ENCODE measurements at regions not wholly inside any gene's neighbourhood (a gene's known extent, or its start where the extent isn't known, plus 50 kb on each side); places are given as distances from the start of the nearest gene placed in this dataset.

DNA sequence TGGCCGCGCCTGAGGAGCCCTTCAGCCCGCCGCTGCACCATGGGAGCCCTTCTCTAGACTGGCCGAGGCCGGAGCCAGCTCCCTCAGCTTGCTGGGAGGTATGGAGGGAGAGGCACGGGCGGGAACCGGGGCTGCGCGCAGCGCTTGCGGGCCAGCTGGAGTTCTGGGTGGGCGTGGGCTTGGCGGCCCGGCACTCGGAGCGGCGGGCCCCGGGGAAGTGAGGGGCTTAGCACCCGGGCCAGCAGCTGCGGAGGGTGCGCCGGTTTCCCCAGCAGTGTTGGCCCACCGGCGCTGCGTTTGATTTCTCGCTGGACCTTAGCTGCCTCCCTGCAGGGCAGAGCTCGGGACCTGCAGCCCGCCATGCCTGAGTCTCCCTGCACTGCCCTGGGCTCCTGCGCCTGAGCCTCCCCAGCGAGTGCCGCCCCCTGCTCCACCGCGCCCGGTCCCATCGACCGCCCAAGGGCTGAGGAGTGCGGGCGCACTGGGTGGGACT is 1890.0 kb upstream of the PCDH20 start:
- Mint-ChIP-seq H3K9me3 (peaks cover 4% of the 10 kb centered on the region), H3K27ac (no peak overlapping the region), H3K36me3 (ENCODE audit: low read depth) (no peaks in the 10 kb centered on the region), H3K27me3 (ENCODE audit: low read depth, poor library complexity) (no peaks in the 10 kb centered on the region), H3K4me3 (no peak overlapping the region), H3K4me1 (peaks cover 12% of the 10 kb centered on the region)
- TF ChIP-seq, protein P1, sequence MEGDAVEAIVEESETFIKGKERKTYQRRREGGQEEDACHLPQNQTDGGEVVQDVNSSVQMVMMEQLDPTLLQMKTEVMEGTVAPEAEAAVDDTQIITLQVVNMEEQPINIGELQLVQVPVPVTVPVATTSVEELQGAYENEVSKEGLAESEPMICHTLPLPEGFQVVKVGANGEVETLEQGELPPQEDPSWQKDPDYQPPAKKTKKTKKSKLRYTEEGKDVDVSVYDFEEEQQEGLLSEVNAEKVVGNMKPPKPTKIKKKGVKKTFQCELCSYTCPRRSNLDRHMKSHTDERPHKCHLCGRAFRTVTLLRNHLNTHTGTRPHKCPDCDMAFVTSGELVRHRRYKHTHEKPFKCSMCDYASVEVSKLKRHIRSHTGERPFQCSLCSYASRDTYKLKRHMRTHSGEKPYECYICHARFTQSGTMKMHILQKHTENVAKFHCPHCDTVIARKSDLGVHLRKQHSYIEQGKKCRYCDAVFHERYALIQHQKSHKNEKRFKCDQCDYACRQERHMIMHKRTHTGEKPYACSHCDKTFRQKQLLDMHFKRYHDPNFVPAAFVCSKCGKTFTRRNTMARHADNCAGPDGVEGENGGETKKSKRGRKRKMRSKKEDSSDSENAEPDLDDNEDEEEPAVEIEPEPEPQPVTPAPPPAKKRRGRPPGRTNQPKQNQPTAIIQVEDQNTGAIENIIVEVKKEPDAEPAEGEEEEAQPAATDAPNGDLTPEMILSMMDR (IDR thresholded peaks at IDR 0.05), result no peak
- no peak for DNase-seq

DNA sequence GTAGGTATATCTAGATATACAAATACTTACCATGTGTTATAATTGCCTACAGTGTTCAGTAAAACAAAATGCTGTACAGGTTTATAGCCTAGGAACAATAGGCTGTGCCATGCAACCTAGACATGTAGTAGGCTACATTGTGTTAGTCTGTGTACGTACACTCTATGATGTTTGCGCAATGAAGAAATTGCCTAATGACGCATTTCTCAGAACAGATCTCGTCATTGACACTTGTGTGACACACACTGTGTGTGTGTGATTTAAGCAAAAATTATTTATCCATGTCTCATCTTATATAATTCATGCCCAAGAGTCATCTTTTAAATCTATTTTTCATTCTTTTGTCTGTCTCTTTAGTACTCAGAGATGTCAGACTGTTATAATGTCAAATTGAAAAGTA is 1888.8 kb upstream of the PCDH20 start:
- Mint-ChIP-seq H3K9me3 (peaks cover 4% of the 10 kb centered on the region), H3K4me3 (no peak overlapping the region), H3K27me3 (ENCODE audit: low read depth, poor library complexity) (no peaks in the 10 kb centered on the region), H3K27ac (no peak overlapping the region), H3K36me3 (ENCODE audit: low read depth) (no peaks in the 10 kb centered on the region), H3K4me1 (peaks cover 12% of the 10 kb centered on the region)
- TF ChIP-seq, protein P1 (IDR thresholded peaks at IDR 0.05), result no peak
- no peak for DNase-seq

DNA sequence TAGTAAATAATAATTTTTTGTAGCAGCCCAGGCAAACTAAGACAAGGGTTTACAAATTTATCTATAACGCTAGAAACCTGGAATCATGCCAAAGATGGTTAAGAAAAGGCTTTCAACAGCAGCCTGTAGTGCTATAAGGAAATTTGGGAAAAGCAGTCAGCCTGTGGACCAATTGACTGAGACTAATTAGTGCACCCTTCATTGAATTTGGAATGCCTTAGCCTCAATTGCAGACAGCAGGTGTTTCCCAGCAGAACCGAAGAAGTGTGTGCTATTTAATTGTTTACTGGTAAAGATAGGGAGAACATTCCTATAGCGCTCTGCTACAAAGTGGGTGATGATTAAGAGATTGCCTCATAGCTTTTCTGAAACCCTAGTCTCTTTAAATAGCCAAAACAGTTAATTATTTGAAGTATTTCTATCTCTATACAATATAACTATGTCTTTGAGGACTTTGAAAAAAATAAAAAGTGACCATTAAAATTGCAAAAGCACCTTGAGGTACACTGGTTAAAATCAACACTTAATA is 1884.3 kb upstream of the PCDH20 start:
- no peak overlapping the region for H3K27ac Mint-ChIP-seq
- TF ChIP-seq, protein P1 (IDR thresholded peaks at IDR 0.05), result no peak
- no peak overlapping the region for H3K4me3 Mint-ChIP-seq
- DNase-seq, result no peak
- H3K4me1 Mint-ChIP-seq, result no peaks in the 10 kb centered on the region
- no peaks in the 10 kb centered on the region for H3K9me3 Mint-ChIP-seq
- H3K27me3 Mint-ChIP-seq (ENCODE audit: low read depth, poor library complexity), result no peaks in the 10 kb centered on the region
- no peaks in the 10 kb centered on the region for H3K36me3 Mint-ChIP-seq (ENCODE audit: low read depth)

DNA sequence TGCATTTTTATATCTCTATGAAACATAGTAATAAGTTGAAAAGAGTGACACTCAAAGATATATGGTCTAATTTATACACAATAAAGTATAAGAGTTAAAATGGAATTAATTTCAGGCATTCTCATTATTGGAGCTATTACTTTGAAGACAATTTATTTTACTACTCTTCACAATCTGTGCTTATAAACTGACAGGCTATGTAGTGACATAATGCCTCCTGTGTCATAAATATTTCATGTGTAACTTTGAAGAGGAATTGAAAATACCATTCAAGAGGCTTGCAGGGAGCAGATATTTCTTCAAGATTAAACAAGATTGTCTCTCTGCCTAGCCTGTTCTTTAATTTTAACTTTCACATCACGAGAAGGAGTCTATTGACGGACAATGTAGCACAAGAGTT is 1881.5 kb upstream of the PCDH20 start:
- Mint-ChIP-seq H3K27me3 (ENCODE audit: low read depth, poor library complexity) (no peaks in the 10 kb centered on the region), H3K27ac (no peak overlapping the region), H3K4me1 (no peaks in the 10 kb centered on the region), H3K4me3 (no peak overlapping the region), H3K36me3 (ENCODE audit: low read depth) (no peaks in the 10 kb centered on the region), H3K9me3 (no peaks in the 10 kb centered on the region)
- TF ChIP-seq, protein P1 (IDR thresholded peaks at IDR 0.05), result no peak
- no peak for DNase-seq

DNA sequence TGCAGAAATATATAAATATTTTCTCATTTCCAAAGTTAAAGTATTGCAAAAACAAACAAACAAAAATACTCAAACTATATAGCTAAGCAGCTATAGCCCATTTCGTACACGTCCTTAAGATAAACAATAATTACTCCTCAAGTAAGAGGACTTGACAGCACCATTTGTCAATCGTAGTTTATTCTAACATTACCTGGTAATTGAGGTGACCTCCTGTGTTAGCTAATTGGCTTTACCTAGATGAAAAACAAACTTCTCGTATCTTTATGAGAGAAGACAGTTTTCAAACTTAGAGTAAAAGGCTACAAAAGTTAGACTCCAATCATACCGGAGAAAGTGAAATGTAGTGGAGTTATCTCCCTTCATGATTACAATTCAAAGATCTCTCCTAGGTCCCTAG is 1876.1 kb upstream of the PCDH20 start:
- TF ChIP-seq, protein P1 (IDR thresholded peaks at IDR 0.05), result no peak
- no peaks in the 10 kb centered on the region for H3K27me3 Mint-ChIP-seq (ENCODE audit: low read depth, poor library complexity)
- no peaks in the 10 kb centered on the region for H3K36me3 Mint-ChIP-seq (ENCODE audit: low read depth)
- H3K4me1 Mint-ChIP-seq, result no peaks in the 10 kb centered on the region
- H3K9me3 Mint-ChIP-seq, result no peaks in the 10 kb centered on the region
- no peak overlapping the region for H3K27ac Mint-ChIP-seq
- H3K4me3 Mint-ChIP-seq, result no peak overlapping the region
- no peak for DNase-seq

DNA sequence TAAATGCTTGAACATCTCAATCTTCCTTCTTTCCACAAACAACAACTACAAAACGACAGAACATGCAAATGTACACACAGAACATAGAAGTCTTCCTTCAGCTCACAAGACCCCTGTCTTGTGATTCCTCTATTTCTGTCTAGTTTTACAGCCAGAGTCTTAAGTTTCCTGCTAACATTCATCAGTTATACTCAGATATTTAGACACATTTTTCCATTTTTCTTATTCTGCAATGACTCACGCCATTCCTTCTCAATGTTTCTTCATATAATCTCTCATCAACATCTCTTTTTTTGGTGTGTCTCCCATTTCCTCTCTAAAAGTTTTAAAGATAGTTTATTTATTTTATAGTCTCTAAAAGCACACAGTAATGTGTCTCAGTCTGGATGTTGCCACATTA is 1872.9 kb upstream of the PCDH20 start:
- no peak for DNase-seq
- Mint-ChIP-seq H3K4me3 (no peak overlapping the region), H3K4me1 (no peaks in the 10 kb centered on the region), H3K27ac (no peak overlapping the region), H3K9me3 (peaks cover 4% of the 10 kb centered on the region), H3K27me3 (ENCODE audit: low read depth, poor library complexity) (no peaks in the 10 kb centered on the region), H3K36me3 (ENCODE audit: low read depth) (no peaks in the 10 kb centered on the region)
- TF ChIP-seq, protein P1 (IDR thresholded peaks at IDR 0.05), result no peak
